MM.1S (cell line): ENCODE measurements at regions not wholly inside any gene's neighbourhood (a gene's known extent, or its start where the extent isn't known, plus 50 kb on each side); places are given as distances from the start of the nearest gene placed in this dataset.

ENCODE experiments used
- CTCF ChIP-seq: fragments of 300-600 bp; sonication (generic); IDR thresholded peaks from 2 replicates; pipeline ENCODE4 v1.5.1; 2016; ENCODE audit warnings: antibody characterized with exemption, low read length, mixed read lengths
- EZH2 ChIP-seq: fragments of 300-600 bp; sonication (generic); optimal IDR thresholded peaks from 2 replicates; pipeline ENCODE3; 2017; ENCODE audit warnings: low read depth, mild to moderate bottlenecking, antibody characterized with exemption, low read length, mixed read lengths
- EZH2phosphoT487 ChIP-seq: fragments of 300-600 bp; sonication (generic); IDR thresholded peaks from 2 replicates; pipeline ENCODE4 v1.6.1; 2018; ENCODE audit warnings: antibody characterized with exemption, low read length

- TF ChIP-seq CTCF: no peak
- no peak for TF ChIP-seq EZH2phosphoT487
- TF ChIP-seq EZH2: no peak
Measured at GRCh38 chr14:42011221-42011620, 404.5 kb downstream of the LRFN5 start.
